WTC11 (cell line): ENCODE measurements at regions not wholly inside any gene's neighbourhood (a gene's known extent, or its start where the extent isn't known, plus 50 kb on each side); places are given as distances from the start of the nearest gene placed in this dataset.

ENCODE experiments used
- ATAC-seq: fragments of 200-7000 bp; cut with Tn5 transposase; 2 replicates; pipeline ENCODE4 v1.10.0; 2021; ENCODE audit warnings: mild to moderate bottlenecking, moderate library complexity
- CTCF ChIA-PET: fragments of 300-600 bp; sonication (Branson Sonifier 250); formaldehyde crosslinking; loops from one replicate; lab custom pipeline; 2021; ENCODE audit warnings: antibody characterized with exemption; lab: Charles Lee
- POLR2A ChIA-PET: fragments of 350-600 bp; sonication (Branson Sonifier 250); formaldehyde crosslinking; loops from one replicate; lab custom pipeline; 2021; ENCODE audit warnings: antibody characterized with exemption; lab: Charles Lee
- DNase-seq: peaks from one replicate; pipeline ENCODE4 v3.0.0; 2021; ENCODE audit warnings: low spot score
- H3K27ac Mint-ChIP-seq: 2 replicates; pipeline ENCODE4 v1.8.0; 2021; ENCODE audit warnings: mixed read lengths
- H3K27me3 Mint-ChIP-seq: 2 replicates; pipeline ENCODE4 v1.8.0; 2021; ENCODE audit warnings: low read depth, mild to moderate bottlenecking, moderate library complexity, mixed read lengths
- H3K36me3 Mint-ChIP-seq: 2 replicates; pipeline ENCODE4 v1.8.0; 2021; ENCODE audit warnings: mixed read lengths
- H3K4me1 Mint-ChIP-seq: 2 replicates; pipeline ENCODE4 v1.8.0; 2022; ENCODE audit warnings: mixed read lengths
- H3K4me3 Mint-ChIP-seq: 2 replicates; pipeline ENCODE4 v1.8.0; 2021; ENCODE audit warnings: mild to moderate bottlenecking, moderate library complexity, mixed read lengths
- H3K9me3 Mint-ChIP-seq: 2 replicates; pipeline ENCODE4 v1.8.0; 2021; ENCODE audit warnings: mixed read lengths
- AR ChIP-seq: fragments of 250-450 bp; sonication (Bioruptor Pico); IDR thresholded peaks from 2 replicates; pipeline ENCODE4 v1.9.0; 2021; ENCODE audit warnings: mild to moderate bottlenecking
- ATF6 ChIP-seq: sonication (generic); formaldehyde crosslinking; IDR thresholded peaks from 2 replicates; pipeline ENCODE4 v1.8.1; 2023; ENCODE audit warnings: mild to moderate bottlenecking, missing genetic modification reagents
- E2F1 ChIP-seq: sonication (generic); formaldehyde crosslinking; IDR thresholded peaks from 2 replicates; pipeline ENCODE4 v1.8.0; 2022; ENCODE audit warnings: mild to moderate bottlenecking, missing genetic modification reagents
- E2F4 ChIP-seq: sonication (generic); formaldehyde crosslinking; IDR thresholded peaks from 2 replicates; pipeline ENCODE4 v1.8.1; 2022; ENCODE audit warnings: low read depth, mild to moderate bottlenecking, moderate library complexity, missing genetic modification reagents, borderline replicate concordance
- FOXJ3 ChIP-seq: sonication (generic); formaldehyde crosslinking; IDR thresholded peaks from 2 replicates; pipeline ENCODE4 v1.9.0; 2021; ENCODE audit warnings: missing genetic modification reagents, mild to moderate bottlenecking, borderline replicate concordance
- HMGA2 ChIP-seq: fragments of 250-450 bp; sonication (Bioruptor Pico); IDR thresholded peaks from 2 replicates; pipeline ENCODE4 v1.4.0; 2021; ENCODE audit warnings: mild to moderate bottlenecking, moderate library complexity
- IRF2 ChIP-seq: sonication (generic); formaldehyde crosslinking; IDR thresholded peaks from 2 replicates; pipeline ENCODE4 v1.8.0; 2022; ENCODE audit warnings: low read depth, missing genetic modification reagents, borderline replicate concordance
- JAZF1 ChIP-seq: fragments of 250-450 bp; sonication (Bioruptor Pico); IDR thresholded peaks from 2 replicates; pipeline ENCODE4 v1.9.0; 2021; ENCODE audit warnings: moderate library complexity, mild to moderate bottlenecking, inconsistent platforms
- KAT7 ChIP-seq: sonication (generic); formaldehyde crosslinking; IDR thresholded peaks from 2 replicates; pipeline ENCODE4 v1.8.1; 2023; ENCODE audit warnings: missing genetic modification reagents, mild to moderate bottlenecking, borderline replicate concordance
- MXD4 ChIP-seq: fragments of 250-450 bp; sonication (Bioruptor Pico); IDR thresholded peaks from 2 replicates; pipeline ENCODE4 v1.8.0; 2021; ENCODE audit warnings: mild to moderate bottlenecking, moderate library complexity, borderline replicate concordance
- RELA ChIP-seq: sonication (generic); formaldehyde crosslinking; IDR thresholded peaks from 2 replicates; pipeline ENCODE4 v1.8.1; 2022; ENCODE audit warnings: missing genetic modification reagents, mild to moderate bottlenecking, borderline replicate concordance
- TP53 ChIP-seq: sonication (generic); formaldehyde crosslinking; IDR thresholded peaks from 2 replicates; pipeline ENCODE4 v1.8.1; 2023; ENCODE audit warnings: mild to moderate bottlenecking, missing genetic modification reagents
- ZNF425 ChIP-seq: fragments of 250-450 bp; sonication (Bioruptor Pico); conservative IDR thresholded peaks from 2 replicates; pipeline ENCODE4 v1.9.0; 2021; ENCODE audit warnings: mild to moderate bottlenecking
- TF ChIP-seq, protein P1 (sequence below): sonication (generic); formaldehyde crosslinking; IDR thresholded peaks from 2 replicates; pipeline ENCODE4 v1.8.0; 2022; ENCODE audit warnings: mild to moderate bottlenecking, missing genetic modification reagents
- TF ChIP-seq, protein P2 (sequence below): sonication (generic); formaldehyde crosslinking; IDR thresholded peaks from 2 replicates; pipeline ENCODE4 v1.8.0; 2023; ENCODE audit warnings: missing genetic modification reagents, mild to moderate bottlenecking, borderline replicate concordance
- TF ChIP-seq, protein P3 (sequence below): sonication (generic); formaldehyde crosslinking; IDR thresholded peaks from 2 replicates; pipeline ENCODE4 v1.8.1; 2023; ENCODE audit warnings: mild to moderate bottlenecking, moderate library complexity, missing genetic modification reagents

- TF ChIP-seq ZNF425 (CRISPR knock-in tag) = no peak
- TF ChIP-seq FOXJ3 (CRISPR knock-in tag) = no peak
- TF ChIP-seq KAT7 (CRISPR knock-in tag) = no peak
- no peak for TF ChIP-seq RELA
- TF ChIP-seq E2F1 = no peak
- TF ChIP-seq TP53 (CRISPR knock-in tag) = no peak
- TF ChIP-seq HMGA2 (CRISPR knock-in tag) = no peak
- TF ChIP-seq JAZF1 (CRISPR knock-in tag) = no peak
- TF ChIP-seq E2F4 (CRISPR knock-in tag) = no peak
- TF ChIP-seq AR (CRISPR knock-in tag) = no peak
- Mint-ChIP-seq H3K4me3 (no peak overlapping the region), H3K4me1 (peaks cover 12% of the 10 kb centered on the region), H3K27me3 (no peaks in the 10 kb centered on the region), H3K9me3 (peaks cover 11% of the 10 kb centered on the region; the same call in 1 of the 2 replicates), H3K27ac (no peak overlapping the region), H3K36me3 (no peaks in the 10 kb centered on the region)
- ChIA-PET POLR2A (no interaction called here), CTCF (no interaction called here)
- no peak for DNase-seq
- no peak for ATAC-seq
Measured at GRCh38 chr2:149908726-149909683, 321.4 kb upstream of the MMADHC start.

- Mint-ChIP-seq H3K36me3 (no peaks in the 10 kb centered on the region), H3K27me3 (no peaks in the 10 kb centered on the region), H3K4me3 (no peak overlapping the region), H3K27ac (no peak overlapping the region), H3K4me1 (peaks cover 12% of the 10 kb centered on the region), H3K9me3 (no peaks in the 10 kb centered on the region)
- ATAC-seq (no peak), DNase-seq (no peak)
- ChIA-PET POLR2A (interaction anchor here (0.6 kb wide), 1 partner anchor 320 kb away, joined by 3 read pairs; no protein-coding TSS in a partner anchor), CTCF (interaction anchor here (0.6 kb wide), 1 partner anchor 17 kb away, joined by 3 read pairs; no protein-coding TSS in a partner anchor)
- TF ChIP-seq IRF2 (CRISPR knock-in tag) (no peak), FOXJ3 (CRISPR knock-in tag) (no peak), MXD4 (CRISPR knock-in tag) (no peak), ATF6 (CRISPR knock-in tag) (no peak)
- TF ChIP-seq, protein P1, sequence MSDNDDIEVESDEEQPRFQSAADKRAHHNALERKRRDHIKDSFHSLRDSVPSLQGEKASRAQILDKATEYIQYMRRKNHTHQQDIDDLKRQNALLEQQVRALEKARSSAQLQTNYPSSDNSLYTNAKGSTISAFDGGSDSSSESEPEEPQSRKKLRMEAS (CRISPR knock-in tag) = no peak
- TF ChIP-seq, protein P2, sequence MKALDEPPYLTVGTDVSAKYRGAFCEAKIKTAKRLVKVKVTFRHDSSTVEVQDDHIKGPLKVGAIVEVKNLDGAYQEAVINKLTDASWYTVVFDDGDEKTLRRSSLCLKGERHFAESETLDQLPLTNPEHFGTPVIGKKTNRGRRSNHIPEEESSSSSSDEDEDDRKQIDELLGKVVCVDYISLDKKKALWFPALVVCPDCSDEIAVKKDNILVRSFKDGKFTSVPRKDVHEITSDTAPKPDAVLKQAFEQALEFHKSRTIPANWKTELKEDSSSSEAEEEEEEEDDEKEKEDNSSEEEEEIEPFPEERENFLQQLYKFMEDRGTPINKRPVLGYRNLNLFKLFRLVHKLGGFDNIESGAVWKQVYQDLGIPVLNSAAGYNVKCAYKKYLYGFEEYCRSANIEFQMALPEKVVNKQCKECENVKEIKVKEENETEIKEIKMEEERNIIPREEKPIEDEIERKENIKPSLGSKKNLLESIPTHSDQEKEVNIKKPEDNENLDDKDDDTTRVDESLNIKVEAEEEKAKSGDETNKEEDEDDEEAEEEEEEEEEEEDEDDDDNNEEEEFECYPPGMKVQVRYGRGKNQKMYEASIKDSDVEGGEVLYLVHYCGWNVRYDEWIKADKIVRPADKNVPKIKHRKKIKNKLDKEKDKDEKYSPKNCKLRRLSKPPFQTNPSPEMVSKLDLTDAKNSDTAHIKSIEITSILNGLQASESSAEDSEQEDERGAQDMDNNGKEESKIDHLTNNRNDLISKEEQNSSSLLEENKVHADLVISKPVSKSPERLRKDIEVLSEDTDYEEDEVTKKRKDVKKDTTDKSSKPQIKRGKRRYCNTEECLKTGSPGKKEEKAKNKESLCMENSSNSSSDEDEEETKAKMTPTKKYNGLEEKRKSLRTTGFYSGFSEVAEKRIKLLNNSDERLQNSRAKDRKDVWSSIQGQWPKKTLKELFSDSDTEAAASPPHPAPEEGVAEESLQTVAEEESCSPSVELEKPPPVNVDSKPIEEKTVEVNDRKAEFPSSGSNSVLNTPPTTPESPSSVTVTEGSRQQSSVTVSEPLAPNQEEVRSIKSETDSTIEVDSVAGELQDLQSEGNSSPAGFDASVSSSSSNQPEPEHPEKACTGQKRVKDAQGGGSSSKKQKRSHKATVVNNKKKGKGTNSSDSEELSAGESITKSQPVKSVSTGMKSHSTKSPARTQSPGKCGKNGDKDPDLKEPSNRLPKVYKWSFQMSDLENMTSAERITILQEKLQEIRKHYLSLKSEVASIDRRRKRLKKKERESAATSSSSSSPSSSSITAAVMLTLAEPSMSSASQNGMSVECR (CRISPR knock-in tag) = no peak
- TF ChIP-seq, protein P3, sequence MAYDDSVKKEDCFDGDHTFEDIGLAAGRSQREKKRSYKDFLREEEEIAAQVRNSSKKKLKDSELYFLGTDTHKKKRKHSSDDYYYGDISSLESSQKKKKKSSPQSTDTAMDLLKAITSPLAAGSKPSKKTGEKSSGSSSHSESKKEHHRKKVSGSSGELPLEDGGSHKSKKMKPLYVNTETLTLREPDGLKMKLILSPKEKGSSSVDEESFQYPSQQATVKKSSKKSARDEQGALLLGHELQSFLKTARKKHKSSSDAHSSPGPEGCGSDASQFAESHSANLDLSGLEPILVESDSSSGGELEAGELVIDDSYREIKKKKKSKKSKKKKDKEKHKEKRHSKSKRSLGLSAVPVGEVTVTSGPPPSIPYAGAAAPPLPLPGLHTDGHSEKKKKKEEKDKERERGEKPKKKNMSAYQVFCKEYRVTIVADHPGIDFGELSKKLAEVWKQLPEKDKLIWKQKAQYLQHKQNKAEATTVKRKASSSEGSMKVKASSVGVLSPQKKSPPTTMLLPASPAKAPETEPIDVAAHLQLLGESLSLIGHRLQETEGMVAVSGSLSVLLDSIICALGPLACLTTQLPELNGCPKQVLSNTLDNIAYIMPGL (CRISPR knock-in tag) = no peak
Measured at GRCh38 chr2:149906886-149907285, 319.3 kb upstream of the MMADHC start.
